ENCODE measurements at regions not wholly inside any gene's neighbourhood (a gene's known extent, or its start where the extent isn't known, plus 50 kb on each side); places are given as distances from the start of the nearest gene placed in this dataset.
A peak's percentile ranks its signal among the peaks of the same experiment; 100 is the strongest.
"Not testable (repeated sequence)": the region's sequence is repeated elsewhere in the genome, so short reads cannot be mapped to it uniquely, and the experiment has no call there.

- peak; percentile 21 for DNase-seq (ENCODE audit: low spot score)
Observed at GRCh38 chr11:96447208-96448110, 57.6 kb downstream of the JRKL start.

- peak; percentile 56 for DNase-seq (ENCODE audit: low spot score)
Observed at GRCh38 chr11:96448225-96448624, 58.4 kb downstream of the JRKL start.

DNA sequence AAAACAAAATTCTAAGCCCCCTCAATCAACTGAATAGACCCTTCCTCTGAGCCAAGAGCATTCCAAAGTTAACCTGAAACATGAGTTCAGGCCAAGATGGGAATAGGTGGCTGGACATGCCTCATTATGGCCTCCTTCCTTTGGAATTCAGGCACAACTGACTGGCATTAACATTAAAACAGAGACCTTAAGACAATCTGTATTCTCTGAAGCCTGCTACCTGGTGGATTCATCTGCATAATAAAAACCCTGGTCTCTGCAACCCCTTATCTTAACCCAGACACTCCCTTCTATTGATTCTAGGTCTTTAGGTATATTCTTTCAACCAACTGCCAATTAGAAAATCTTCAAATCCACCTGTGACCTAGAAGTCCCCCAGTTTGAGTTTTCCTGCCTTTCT lies 66.3 kb downstream of the JRKL start:
- no peak for DNase-seq (ENCODE audit: low spot score)

GRCh38 chr11:96459751-96460150 lies 69.9 kb downstream of the JRKL start:
- no peak for DNase-seq (ENCODE audit: low spot score)

DNA sequence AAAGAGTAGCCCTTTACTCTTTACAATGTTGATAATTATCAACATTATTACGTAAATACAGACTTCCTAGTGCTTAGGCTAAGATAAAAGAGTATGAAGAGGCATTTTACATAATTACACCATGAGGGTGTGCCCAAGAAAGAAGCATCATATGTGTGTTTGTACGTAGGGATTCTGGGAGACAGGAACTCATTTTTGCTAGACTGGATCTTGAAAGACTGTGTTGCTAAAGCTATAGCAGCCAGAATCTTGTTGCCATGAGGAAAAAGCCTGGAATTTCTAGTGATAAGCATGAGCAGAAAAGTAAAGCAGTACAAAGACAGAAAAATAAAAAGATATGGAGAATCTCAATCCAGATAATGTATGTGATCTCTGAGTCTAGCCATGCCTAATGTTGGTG lies 72.1 kb downstream of the JRKL start:
- DNase-seq (ENCODE audit: low spot score) = peak; percentile 73

- peak; percentile 87 for DNase-seq (ENCODE audit: low spot score)
Observed at GRCh38 chr11:96464700-96465307, 75.0 kb downstream of the JRKL start.

GRCh38 chr11:96465512-96465911 lies 75.7 kb downstream of the JRKL start:
- no peak for DNase-seq (ENCODE audit: low spot score)

DNA sequence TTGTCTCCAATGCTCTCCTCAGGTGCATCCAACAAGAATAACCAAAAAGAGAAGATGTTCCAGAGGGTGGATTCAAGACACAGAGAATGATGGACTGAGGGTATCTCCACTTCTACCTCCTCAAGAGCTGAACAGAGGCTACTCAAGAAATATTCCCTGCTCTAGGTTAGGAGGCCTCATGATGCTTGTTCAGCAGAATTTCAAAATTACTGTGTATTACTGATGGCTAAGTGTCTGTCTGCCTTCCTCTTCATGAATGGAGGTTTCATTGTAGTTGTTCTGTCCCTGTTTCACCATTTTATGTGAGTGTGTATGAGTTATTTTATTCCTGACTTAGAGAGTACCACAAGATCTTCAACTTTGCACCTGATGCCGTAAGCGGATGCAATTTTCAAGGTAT lies 76.8 kb downstream of the JRKL start:
- no peak for DNase-seq (ENCODE audit: low spot score)

- DNase-seq (ENCODE audit: low spot score) = no peak
Observed at GRCh38 chr11:96469776-96470175, 80.0 kb downstream of the JRKL start.

DNA sequence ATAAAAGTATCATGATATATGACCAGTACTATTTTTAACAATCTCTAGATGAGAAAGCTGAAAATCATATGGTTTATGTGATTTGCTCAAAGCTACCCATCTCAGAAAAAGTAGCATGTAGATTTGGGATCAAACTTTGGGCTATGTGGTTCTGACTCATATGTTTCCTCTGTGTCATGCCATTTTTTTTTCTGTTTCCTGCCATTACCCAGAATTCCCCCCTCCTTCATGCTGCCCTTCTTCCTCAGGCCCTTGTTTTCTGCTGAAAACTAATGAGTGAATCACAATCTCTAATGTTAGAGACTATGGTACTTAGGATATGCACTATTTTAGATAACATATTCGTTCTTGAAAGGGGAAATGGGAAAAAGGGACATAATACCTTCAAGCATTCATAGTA lies 80.7 kb downstream of the JRKL start:
- DNase-seq (ENCODE audit: low spot score) = no peak

DNA sequence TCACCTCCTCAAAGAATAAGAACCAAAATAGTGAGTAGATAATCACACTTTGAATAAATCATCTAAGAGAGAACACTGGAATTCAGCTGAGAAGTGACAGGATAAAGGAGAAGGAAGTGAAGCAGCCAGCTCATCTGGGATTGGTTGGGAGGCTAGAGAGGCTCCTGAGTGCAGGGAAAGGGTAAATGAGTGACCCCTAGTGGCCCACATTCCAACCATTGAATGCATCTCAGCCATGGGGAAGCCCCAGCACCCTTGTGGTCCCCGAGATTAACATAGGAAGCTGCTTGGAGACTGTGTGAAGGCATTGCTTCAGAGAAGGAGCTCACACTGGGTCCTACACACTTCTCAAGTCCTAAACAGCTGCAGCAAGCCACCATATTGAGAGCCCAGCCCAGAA lies 82.3 kb downstream of the JRKL start:
- no peak for DNase-seq (ENCODE audit: low spot score)

GRCh38 chr11:96474263-96474662 lies 84.5 kb downstream of the JRKL start:
- DNase-seq (ENCODE audit: low spot score) = no peak

GRCh38 chr11:96481204-96481603 lies 91.4 kb downstream of the JRKL start:
- no peak for DNase-seq (ENCODE audit: low spot score)

GRCh38 chr11:96481771-96482170 lies 92.0 kb downstream of the JRKL start:
- peak; percentile 25 for DNase-seq (ENCODE audit: low spot score)

DNA sequence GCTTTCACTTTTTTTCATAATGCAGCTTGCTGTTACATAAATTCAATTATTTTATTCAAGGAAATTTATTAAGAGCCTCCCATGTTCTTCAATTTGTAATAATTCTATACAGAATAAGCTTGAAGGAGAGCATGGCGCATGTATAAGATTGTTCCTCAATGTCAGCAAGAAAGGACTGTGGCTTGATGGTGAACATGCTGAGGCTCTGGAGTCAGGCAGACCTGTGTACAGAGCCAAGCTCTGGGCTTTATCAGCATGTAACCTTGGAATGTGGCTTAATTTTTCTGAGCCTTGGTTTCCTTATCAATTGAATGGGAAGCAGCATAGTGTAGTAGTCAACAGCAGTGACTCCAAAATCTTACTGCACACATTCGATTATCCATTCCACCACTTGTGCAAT lies 92.4 kb downstream of the JRKL start:
- no peak for DNase-seq (ENCODE audit: low spot score)

DNA sequence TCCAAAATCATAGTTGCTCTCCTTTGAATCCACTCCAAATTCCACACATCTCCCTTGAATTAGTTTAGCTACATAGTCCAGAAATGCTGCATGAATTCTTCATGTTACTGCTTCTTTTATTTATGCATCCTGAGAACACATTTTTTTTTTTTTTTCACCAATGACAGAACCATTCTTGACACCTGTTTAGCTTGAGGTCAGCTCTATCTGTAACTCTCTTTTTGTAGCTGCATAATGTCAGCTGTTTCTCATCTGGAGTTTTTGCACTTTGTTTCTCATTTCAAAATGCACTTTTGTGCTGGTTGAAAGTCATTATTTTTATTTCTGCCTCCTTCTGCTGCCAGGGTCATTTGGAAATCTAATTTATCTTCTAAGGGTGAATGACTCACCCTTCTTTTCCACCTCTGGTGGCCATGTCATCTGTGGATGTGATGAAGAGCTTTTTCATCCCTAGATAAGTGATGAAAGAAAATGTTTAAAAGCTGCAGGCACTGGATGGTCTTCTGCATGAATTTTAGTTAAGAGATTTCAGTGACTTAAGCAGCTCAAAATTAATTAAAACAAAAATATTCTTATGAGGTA lies 93.7 kb downstream of the JRKL start:
- peak; percentile 50 for DNase-seq (ENCODE audit: low spot score)

- no peak for DNase-seq (ENCODE audit: low spot score)
Observed at GRCh38 chr11:96484361-96484760, 94.5 kb downstream of the JRKL start.

DNA sequence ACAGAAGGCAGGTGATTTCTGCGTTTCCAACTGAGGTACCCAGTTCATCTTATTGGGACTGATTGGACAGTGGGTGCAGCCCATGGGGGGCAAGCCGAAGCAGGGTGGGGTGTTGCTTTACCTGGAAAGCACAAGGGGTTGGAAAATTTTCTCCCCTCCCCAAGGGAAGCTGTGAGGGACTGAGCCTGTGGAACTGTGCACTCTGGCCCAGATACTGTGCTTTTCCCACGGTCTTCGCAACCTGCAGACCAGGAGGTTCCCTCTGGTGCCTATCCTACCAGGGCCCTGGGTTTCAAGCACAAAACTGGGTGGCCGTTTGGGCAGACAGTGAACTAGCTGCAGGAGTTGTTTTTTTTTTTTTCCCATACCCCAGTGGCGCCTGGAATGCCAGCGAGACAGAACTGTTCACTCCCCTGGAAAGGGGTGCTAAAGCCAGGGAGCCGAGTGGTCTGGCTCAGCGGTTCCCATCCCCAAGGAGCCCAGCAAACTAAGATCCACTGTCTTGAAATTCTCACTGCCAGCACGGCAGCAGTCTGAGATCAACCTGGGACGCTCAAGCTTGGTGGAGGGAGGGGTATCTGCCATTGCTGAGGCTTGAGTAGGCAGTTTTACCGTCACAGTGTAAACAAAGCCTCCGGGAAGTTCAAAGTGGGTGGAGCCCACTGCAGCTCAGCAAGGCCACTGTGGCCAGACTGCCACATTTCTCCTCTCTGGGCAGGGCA lies 97.2 kb downstream of the JRKL start:
- peak; percentile 30 for DNase-seq (ENCODE audit: low spot score)

DNA sequence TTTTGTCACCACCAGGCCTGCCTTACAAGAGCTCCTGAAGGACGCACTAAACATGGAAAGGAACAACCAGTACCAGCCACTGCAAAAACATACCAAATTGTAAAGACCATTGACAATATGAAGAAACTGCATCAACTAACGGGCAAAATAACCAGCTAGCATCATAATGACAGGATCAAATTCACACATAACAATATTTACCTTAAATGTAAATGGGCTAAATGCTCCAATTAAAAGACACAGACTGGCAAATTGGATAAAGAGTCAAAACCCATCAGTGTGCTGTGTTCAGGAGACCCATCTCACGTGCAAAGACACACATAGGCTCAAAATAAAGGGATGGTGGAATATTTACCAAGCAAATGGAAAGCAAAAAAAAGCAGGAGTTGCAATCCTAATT lies 99.1 kb downstream of the JRKL start:
- DNase-seq (ENCODE audit: low spot score) = not testable (repeated sequence)

- no peak for DNase-seq (ENCODE audit: low spot score)
Observed at GRCh38 chr11:96500440-96500839, 110.6 kb downstream of the JRKL start.

GRCh38 chr11:96506041-96506440 lies 116.2 kb downstream of the JRKL start:
- no peak for DNase-seq (ENCODE audit: low spot score)

- no peak for DNase-seq (ENCODE audit: low spot score)
Observed at GRCh38 chr11:96506953-96507354, 117.1 kb downstream of the JRKL start.

Data from umbilical cord (tissue), 1 donor.